ENCODE measurements at regions not wholly inside any gene's neighbourhood (a gene's known extent, or its start where the extent isn't known, plus 50 kb on each side); places are given as distances from the start of the nearest gene placed in this dataset.

- Histone ChIP-seq H3K9ac (ENCODE audit: low read depth, low read length, poor library complexity) (no peak overlapping the region), H3K23ac (ENCODE audit: low read depth, low read length, poor library complexity) (no peak overlapping the region), H3K4me1 (ENCODE audit: control insufficient read depth in 2 of 2, insufficient read depth in 1 of 2, low read depth in 1 of 2, low read length in 2 of 2) (no peaks in the 10 kb centered on the region), H2BK120ac (ENCODE audit: low read depth, low read length) (no peak overlapping the region), H3K27me3 (ENCODE audit: control insufficient read depth in 3 of 3, insufficient read depth in 3 of 3, low read depth in 1 of 3, low read length in 3 of 3) (no peaks in the 10 kb centered on the region), H4K8ac (ENCODE audit: low read depth, low read length) (no peak overlapping the region), H3K4ac (ENCODE audit: low read length) (no peak overlapping the region), H2BK5ac (ENCODE audit: low read length) (no peak overlapping the region), H3K9me3 (replicated peaks in 1 of 2; ENCODE audit: control insufficient read depth in 2 of 2, insufficient read depth in 1 of 2, low read depth in 1 of 2, low read length in 2 of 2) (no peaks in the 10 kb centered on the region), H3K4me2 (ENCODE audit: insufficient read depth, low read length, poor library complexity, severe bottlenecking) (no peak overlapping the region), H2AFZ (ENCODE audit: low read length) (no peak overlapping the region), H3K18ac (ENCODE audit: low read length) (no peak overlapping the region), H4K91ac (ENCODE audit: low read depth, low read length, poor library complexity) (no peak overlapping the region), H3K14ac (ENCODE audit: low read length) (no peak overlapping the region), H3K79me1 (ENCODE audit: low read depth, low read length) (no peaks in the 10 kb centered on the region), H3K36me3 (replicated peaks in 1 of 2; ENCODE audit: control insufficient read depth in 2 of 2, insufficient read depth in 2 of 2, low read length in 2 of 2) (no peaks in the 10 kb centered on the region), H3K27ac (replicated peaks; ENCODE audit: low read length) (no peak overlapping the region), H3K4me3 (ENCODE audit: low read length in 2 of 2) (no peak overlapping the region), H2AK5ac (ENCODE audit: low read depth, low read length) (no peak overlapping the region), H2BK15ac (ENCODE audit: low read length) (no peak overlapping the region), H2BK12ac (ENCODE audit: low read length) (no peak overlapping the region)
- no peak for DNase-seq (ENCODE audit: low spot score)
- no CpG with 5 or more reads among the region's 1 CpG for WGBS, 2 donors (ENCODE audit: extremely low coverage in 2 of 2, insufficient read length in 2 of 2, insufficient replicate concordance in 1 of 2)
These were observed 1016.0 kb downstream of the FAM181B start for GRCh38 chr11:81717695-81718094.

- no peak overlapping the region for H3K23ac ChIP-seq (ENCODE audit: low read depth, low read length, poor library complexity)
- H4K91ac ChIP-seq (ENCODE audit: low read depth, low read length, poor library complexity), result no peak overlapping the region
- H3K14ac ChIP-seq (ENCODE audit: low read length), result no peak overlapping the region
- no peak overlapping the region for H3K9ac ChIP-seq (ENCODE audit: low read depth, low read length, poor library complexity)
- no peak overlapping the region for H2BK12ac ChIP-seq (ENCODE audit: low read length)
- no peak overlapping the region for H3K18ac ChIP-seq (ENCODE audit: low read length)
- H3K4ac ChIP-seq (ENCODE audit: low read length), result no peak overlapping the region
- H3K4me2 ChIP-seq (ENCODE audit: insufficient read depth, low read length, poor library complexity, severe bottlenecking), result no peak overlapping the region
- H2BK15ac ChIP-seq (ENCODE audit: low read length), result no peak overlapping the region
- no peak overlapping the region for H2AK5ac ChIP-seq (ENCODE audit: low read depth, low read length)
- H3K36me3 ChIP-seq (replicated peaks in 1 of 2; ENCODE audit: control insufficient read depth in 2 of 2, insufficient read depth in 2 of 2, low read length in 2 of 2), result no peaks in the 10 kb centered on the region
- no peaks in the 10 kb centered on the region for H3K79me1 ChIP-seq (ENCODE audit: low read depth, low read length)
- H3K27me3 ChIP-seq (ENCODE audit: control insufficient read depth in 3 of 3, insufficient read depth in 3 of 3, low read depth in 1 of 3, low read length in 3 of 3), result no peaks in the 10 kb centered on the region
- H2BK5ac ChIP-seq (ENCODE audit: low read length), result no peak overlapping the region
- no peaks in the 10 kb centered on the region for H3K4me1 ChIP-seq (ENCODE audit: control insufficient read depth in 2 of 2, insufficient read depth in 1 of 2, low read depth in 1 of 2, low read length in 2 of 2)
- H3K4me3 ChIP-seq (ENCODE audit: low read length in 2 of 2), result no peak overlapping the region
- no peak overlapping the region for H4K8ac ChIP-seq (ENCODE audit: low read depth, low read length)
- no peak overlapping the region for H2BK120ac ChIP-seq (ENCODE audit: low read depth, low read length)
- H3K9me3 ChIP-seq (replicated peaks in 1 of 2; ENCODE audit: control insufficient read depth in 2 of 2, insufficient read depth in 1 of 2, low read depth in 1 of 2, low read length in 2 of 2), result no peaks in the 10 kb centered on the region
- H2AFZ ChIP-seq (ENCODE audit: low read length), result no peak overlapping the region
- WGBS, 2 donors (ENCODE audit: extremely low coverage in 2 of 2, insufficient read length in 2 of 2, insufficient replicate concordance in 1 of 2), result no CpG with 5 or more reads among the region's 1 CpG
- H3K27ac ChIP-seq (replicated peaks; ENCODE audit: low read length), result no peak overlapping the region
- no peak for DNase-seq (ENCODE audit: low spot score)
These were observed 1025.8 kb downstream of the FAM181B start for GRCh38 chr11:81707881-81708280.

DNA sequence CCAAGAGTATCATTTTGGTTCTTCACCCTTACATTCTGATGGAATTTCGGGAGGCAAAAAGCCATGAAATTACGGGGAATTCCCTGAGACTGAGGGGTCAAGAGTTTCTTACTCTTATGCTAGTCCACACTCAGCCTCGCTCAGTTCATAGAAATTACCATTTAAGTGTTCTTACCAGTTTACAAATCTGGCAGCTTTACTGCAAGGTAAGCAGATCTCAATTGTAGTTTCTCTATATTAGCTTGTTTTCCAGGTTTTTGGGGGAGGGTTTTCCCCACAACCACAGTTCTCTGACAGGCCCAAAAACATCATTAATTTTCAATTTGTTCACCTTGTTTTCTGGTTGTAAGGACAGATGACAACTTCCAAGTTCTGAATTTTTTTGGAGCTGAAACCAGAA is 1028.4 kb downstream of the FAM181B start:
- Histone ChIP-seq H3K9ac (ENCODE audit: low read depth, low read length, poor library complexity) (no peak overlapping the region), H3K9me3 (replicated peaks in 1 of 2; ENCODE audit: control insufficient read depth in 2 of 2, insufficient read depth in 1 of 2, low read depth in 1 of 2, low read length in 2 of 2) (no peaks in the 10 kb centered on the region), H2BK15ac (ENCODE audit: low read length) (no peak overlapping the region), H3K27me3 (ENCODE audit: control insufficient read depth in 3 of 3, insufficient read depth in 3 of 3, low read depth in 1 of 3, low read length in 3 of 3) (no peaks in the 10 kb centered on the region), H4K8ac (ENCODE audit: low read depth, low read length) (no peak overlapping the region), H3K27ac (replicated peaks; ENCODE audit: low read length) (no peak overlapping the region), H3K14ac (ENCODE audit: low read length) (no peak overlapping the region), H4K91ac (ENCODE audit: low read depth, low read length, poor library complexity) (no peak overlapping the region), H2AK5ac (ENCODE audit: low read depth, low read length) (no peak overlapping the region), H2BK5ac (ENCODE audit: low read length) (no peak overlapping the region), H3K36me3 (replicated peaks in 1 of 2; ENCODE audit: control insufficient read depth in 2 of 2, insufficient read depth in 2 of 2, low read length in 2 of 2) (no peaks in the 10 kb centered on the region), H2BK120ac (ENCODE audit: low read depth, low read length) (no peak overlapping the region), H3K18ac (ENCODE audit: low read length) (no peak overlapping the region), H3K4me1 (ENCODE audit: control insufficient read depth in 2 of 2, insufficient read depth in 1 of 2, low read depth in 1 of 2, low read length in 2 of 2) (no peaks in the 10 kb centered on the region), H3K4me2 (ENCODE audit: insufficient read depth, low read length, poor library complexity, severe bottlenecking) (no peak overlapping the region), H3K23ac (ENCODE audit: low read depth, low read length, poor library complexity) (no peak overlapping the region), H2AFZ (ENCODE audit: low read length) (no peak overlapping the region), H2BK12ac (ENCODE audit: low read length) (no peak overlapping the region), H3K4ac (ENCODE audit: low read length) (no peak overlapping the region), H3K79me1 (ENCODE audit: low read depth, low read length) (no peaks in the 10 kb centered on the region), H3K4me3 (ENCODE audit: low read length in 2 of 2) (no peak overlapping the region)
- WGBS, 2 donors (ENCODE audit: extremely low coverage in 2 of 2, insufficient read length in 2 of 2, insufficient replicate concordance in 1 of 2), result no CpG with 5 or more reads among the region's 3 CpGs
- DNase-seq (ENCODE audit: low spot score), result no peak

- H4K91ac ChIP-seq (ENCODE audit: low read depth, low read length, poor library complexity), result no peak overlapping the region
- H3K4me1 ChIP-seq (ENCODE audit: control insufficient read depth in 2 of 2, insufficient read depth in 1 of 2, low read depth in 1 of 2, low read length in 2 of 2), result no peaks in the 10 kb centered on the region
- no peak overlapping the region for H2BK120ac ChIP-seq (ENCODE audit: low read depth, low read length)
- H2BK12ac ChIP-seq (ENCODE audit: low read length), result no peak overlapping the region
- no peaks in the 10 kb centered on the region for H3K36me3 ChIP-seq (replicated peaks in 1 of 2; ENCODE audit: control insufficient read depth in 2 of 2, insufficient read depth in 2 of 2, low read length in 2 of 2)
- no peak overlapping the region for H3K14ac ChIP-seq (ENCODE audit: low read length)
- no peak overlapping the region for H2AFZ ChIP-seq (ENCODE audit: low read length)
- H3K9ac ChIP-seq (ENCODE audit: low read depth, low read length, poor library complexity), result no peak overlapping the region
- no peaks in the 10 kb centered on the region for H3K27me3 ChIP-seq (ENCODE audit: control insufficient read depth in 3 of 3, insufficient read depth in 3 of 3, low read depth in 1 of 3, low read length in 3 of 3)
- no peak overlapping the region for H3K18ac ChIP-seq (ENCODE audit: low read length)
- no peaks in the 10 kb centered on the region for H3K79me1 ChIP-seq (ENCODE audit: low read depth, low read length)
- H3K4me2 ChIP-seq (ENCODE audit: insufficient read depth, low read length, poor library complexity, severe bottlenecking), result no peak overlapping the region
- no peak overlapping the region for H3K4ac ChIP-seq (ENCODE audit: low read length)
- no peak for DNase-seq (ENCODE audit: low spot score)
- H2AK5ac ChIP-seq (ENCODE audit: low read depth, low read length), result no peak overlapping the region
- no peak overlapping the region for H3K23ac ChIP-seq (ENCODE audit: low read depth, low read length, poor library complexity)
- H2BK5ac ChIP-seq (ENCODE audit: low read length), result no peak overlapping the region
- H3K27ac ChIP-seq (replicated peaks; ENCODE audit: low read length), result no peak overlapping the region
- H3K4me3 ChIP-seq (ENCODE audit: low read length in 2 of 2), result no peak overlapping the region
- no peaks in the 10 kb centered on the region for H3K9me3 ChIP-seq (replicated peaks in 1 of 2; ENCODE audit: control insufficient read depth in 2 of 2, insufficient read depth in 1 of 2, low read depth in 1 of 2, low read length in 2 of 2)
- no peak overlapping the region for H4K8ac ChIP-seq (ENCODE audit: low read depth, low read length)
- no peak overlapping the region for H2BK15ac ChIP-seq (ENCODE audit: low read length)
- WGBS, 2 donors (ENCODE audit: extremely low coverage in 2 of 2, insufficient read length in 2 of 2, insufficient replicate concordance in 1 of 2), result no CpG with 5 or more reads among the region's 1 CpG
These were observed 1033.6 kb downstream of the FAM181B start for GRCh38 chr11:81700076-81700475.
